ENCODE measurements at regions not wholly inside any gene's neighbourhood (a gene's known extent, or its start where the extent isn't known, plus 50 kb on each side); places are given as distances from the start of the nearest gene placed in this dataset.

- TF ChIP-seq CTCF (IDR thresholded peaks at IDR 0.05) (no peak), POLR2A (IDR thresholded peaks at IDR 0.05) (no peak)
These were observed 955.1 kb upstream of the TMEM132C start for GRCh38 chr12:127311720-127312364.
